ENCODE measurements at regions not wholly inside any gene's neighbourhood (a gene's known extent, or its start where the extent isn't known, plus 50 kb on each side); places are given as distances from the start of the nearest gene placed in this dataset.

DNA sequence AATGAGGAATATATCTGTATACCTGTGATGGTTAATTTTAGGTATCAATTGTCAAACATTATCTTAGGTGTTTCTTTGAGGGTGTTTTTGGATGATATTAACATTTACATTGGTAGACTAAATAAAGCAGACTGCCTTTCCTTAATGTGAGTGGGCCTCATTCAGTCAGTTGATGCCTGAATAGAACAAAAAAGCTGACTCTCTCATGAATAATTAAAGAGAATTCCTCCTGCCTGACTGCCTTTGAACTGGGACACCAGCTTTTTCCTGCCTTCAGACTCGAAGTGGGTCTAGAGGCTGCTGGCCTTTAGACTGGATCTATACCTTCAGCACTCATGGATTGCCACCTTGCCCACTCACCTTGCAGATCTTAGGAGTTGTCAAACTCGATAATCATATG, 117.9 kb upstream of the TMEM168 start:
- no peak for TF ChIP-seq CTCF (IDR thresholded peaks at IDR 0.05)
- no peak for TF ChIP-seq POLR2A (IDR thresholded peaks at IDR 0.05)
